ENCODE measurements at regions not wholly inside any gene's neighbourhood (a gene's known extent, or its start where the extent isn't known, plus 50 kb on each side); places are given as distances from the start of the nearest gene placed in this dataset.

- Histone ChIP-seq H3K27me3 (ENCODE audit: control insufficient read depth, extremely low read depth, insufficient read depth, low read length) (no peaks in the 10 kb centered on the region), H4K20me1 (ENCODE audit: control insufficient read depth, extremely low read depth, insufficient read depth, low read length) (no peaks in the 10 kb centered on the region), H3K4me3 (ENCODE audit: control insufficient read depth in 2 of 3, extremely low read depth in 1 of 3, insufficient read depth in 2 of 3, low read depth in 1 of 3, low read length in 3 of 3) (no peak overlapping the region), H3K27ac (ENCODE audit: control insufficient read depth, insufficient read depth, low read length) (no peak overlapping the region), H3K9me1 (ENCODE audit: control insufficient read depth, extremely low read depth, insufficient read depth, low read length) (no peaks in the 10 kb centered on the region), H2AFZ (ENCODE audit: control insufficient read depth, low read length) (no peak overlapping the region), H3K79me2 (ENCODE audit: control insufficient read depth, insufficient read depth, low read length) (no peaks in the 10 kb centered on the region), H3K4me1 (ENCODE audit: control insufficient read depth, extremely low read depth, insufficient read depth, low read length) (no peaks in the 10 kb centered on the region), H3K9ac (ENCODE audit: control insufficient read depth, extremely low read depth, insufficient read depth, low read length) (no peak overlapping the region), H3K4me2 (ENCODE audit: control insufficient read depth, extremely low read depth, insufficient read depth, low read depth, low read length) (no peak overlapping the region), H3K36me3 (ENCODE audit: control insufficient read depth in 2 of 2, extremely low read depth in 1 of 2, insufficient read depth in 2 of 2, low read length in 2 of 2) (no peaks in the 10 kb centered on the region), H3K9me3 (ENCODE audit: control insufficient read depth, low read depth, low read length) (no peaks in the 10 kb centered on the region)
- no peak for FAIRE-seq
- DNase-seq (ENCODE audit: low read depth, low spot score): no peak
- dilution Hi-C loops (cut with MboI; ENCODE audit: extremely low pct_ligation_motif_present, low sequenced_read_pairs): no loop called here
- TF ChIP-seq CTCF (optimal IDR thresholded peaks at IDR 0.05 in 1 of 3, IDR thresholded peaks at IDR 0.05 in 1 of 3, conservative IDR thresholded peaks at IDR 0.05 in 1 of 3; ENCODE audit: extremely low read depth in 1 of 3, insufficient read depth in 2 of 3, low read length in 3 of 3): no peak
- TF ChIP-seq EZH2 (IDR thresholded peaks at IDR 0.05; ENCODE audit: low read length): no peak
These were observed 52.4 kb upstream of the NXT1 start for GRCh38 chr20:23298155-23298554.

GRCh38 chr20:23296841-23297701 is 53.5 kb upstream of the NXT1 start:
- H3K36me3 ChIP-seq (ENCODE audit: control insufficient read depth in 2 of 2, extremely low read depth in 1 of 2, insufficient read depth in 2 of 2, low read length in 2 of 2): no peaks in the 10 kb centered on the region
- H2AFZ ChIP-seq (ENCODE audit: control insufficient read depth, low read length): no peak overlapping the region
- H4K20me1 ChIP-seq (ENCODE audit: control insufficient read depth, extremely low read depth, insufficient read depth, low read length): no peaks in the 10 kb centered on the region
- H3K27me3 ChIP-seq (ENCODE audit: control insufficient read depth, extremely low read depth, insufficient read depth, low read length): no peaks in the 10 kb centered on the region
- FAIRE-seq (no peak), DNase-seq (ENCODE audit: low read depth, low spot score) (no peak)
- H3K4me1 ChIP-seq (ENCODE audit: control insufficient read depth, extremely low read depth, insufficient read depth, low read length): no peaks in the 10 kb centered on the region
- no peak overlapping the region for H3K4me2 ChIP-seq (ENCODE audit: control insufficient read depth, extremely low read depth, insufficient read depth, low read depth, low read length)
- H3K9me3 ChIP-seq (ENCODE audit: control insufficient read depth, low read depth, low read length): no peaks in the 10 kb centered on the region
- H3K9ac ChIP-seq (ENCODE audit: control insufficient read depth, extremely low read depth, insufficient read depth, low read length): no peak overlapping the region
- no peak overlapping the region for H3K4me3 ChIP-seq (ENCODE audit: control insufficient read depth in 2 of 3, extremely low read depth in 1 of 3, insufficient read depth in 2 of 3, low read depth in 1 of 3, low read length in 3 of 3)
- TF ChIP-seq EZH2 (IDR thresholded peaks at IDR 0.05; ENCODE audit: low read length): no peak
- TF ChIP-seq CTCF (optimal IDR thresholded peaks at IDR 0.05 in 1 of 3, IDR thresholded peaks at IDR 0.05 in 1 of 3, conservative IDR thresholded peaks at IDR 0.05 in 1 of 3; ENCODE audit: extremely low read depth in 1 of 3, insufficient read depth in 2 of 3, low read length in 3 of 3): no peak
- H3K9me1 ChIP-seq (ENCODE audit: control insufficient read depth, extremely low read depth, insufficient read depth, low read length): no peaks in the 10 kb centered on the region
- dilution Hi-C loops (cut with MboI; ENCODE audit: extremely low pct_ligation_motif_present, low sequenced_read_pairs): no loop called here
- H3K79me2 ChIP-seq (ENCODE audit: control insufficient read depth, insufficient read depth, low read length): no peaks in the 10 kb centered on the region
- no peak overlapping the region for H3K27ac ChIP-seq (ENCODE audit: control insufficient read depth, insufficient read depth, low read length)

Measured in keratinocyte (primary cell).